Neural progenitor cell (in vitro differentiated cells): ENCODE measurements at regions not wholly inside any gene's neighbourhood (a gene's known extent, or its start where the extent isn't known, plus 50 kb on each side); places are given as distances from the start of the nearest gene placed in this dataset.

ENCODE experiments used
- EZH2 ChIP-seq: fragments of 200-600 bp; sonication (generic); IDR thresholded peaks from 2 replicates; pipeline ENCODE4 v1.6.1; 2017; ENCODE audit warnings: antibody characterized with exemption, mild to moderate bottlenecking, moderate library complexity
- EZH2phosphoT487 ChIP-seq: fragments of 200-600 bp; sonication (generic); IDR thresholded peaks from 2 replicates; pipeline ENCODE4 v1.6.1; 2017; ENCODE audit warnings: antibody characterized with exemption
- TF ChIP-seq, protein P1 (sequence below): fragments of 200-600 bp; sonication (generic); IDR thresholded peaks from 2 replicates; pipeline ENCODE4 v1.5.1; 2017; ENCODE audit warnings: antibody characterized with exemption, mild to moderate bottlenecking

GRCh38 chr4:83979773-83980172 lies 443.9 kb downstream of the GPAT3 start:
- TF ChIP-seq, protein P1, sequence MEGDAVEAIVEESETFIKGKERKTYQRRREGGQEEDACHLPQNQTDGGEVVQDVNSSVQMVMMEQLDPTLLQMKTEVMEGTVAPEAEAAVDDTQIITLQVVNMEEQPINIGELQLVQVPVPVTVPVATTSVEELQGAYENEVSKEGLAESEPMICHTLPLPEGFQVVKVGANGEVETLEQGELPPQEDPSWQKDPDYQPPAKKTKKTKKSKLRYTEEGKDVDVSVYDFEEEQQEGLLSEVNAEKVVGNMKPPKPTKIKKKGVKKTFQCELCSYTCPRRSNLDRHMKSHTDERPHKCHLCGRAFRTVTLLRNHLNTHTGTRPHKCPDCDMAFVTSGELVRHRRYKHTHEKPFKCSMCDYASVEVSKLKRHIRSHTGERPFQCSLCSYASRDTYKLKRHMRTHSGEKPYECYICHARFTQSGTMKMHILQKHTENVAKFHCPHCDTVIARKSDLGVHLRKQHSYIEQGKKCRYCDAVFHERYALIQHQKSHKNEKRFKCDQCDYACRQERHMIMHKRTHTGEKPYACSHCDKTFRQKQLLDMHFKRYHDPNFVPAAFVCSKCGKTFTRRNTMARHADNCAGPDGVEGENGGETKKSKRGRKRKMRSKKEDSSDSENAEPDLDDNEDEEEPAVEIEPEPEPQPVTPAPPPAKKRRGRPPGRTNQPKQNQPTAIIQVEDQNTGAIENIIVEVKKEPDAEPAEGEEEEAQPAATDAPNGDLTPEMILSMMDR, result no peak
- TF ChIP-seq EZH2phosphoT487, result no peak
- no peak for TF ChIP-seq EZH2
